ENCODE measurements at regions not wholly inside any gene's neighbourhood (a gene's known extent, or its start where the extent isn't known, plus 50 kb on each side); places are given as distances from the start of the nearest gene placed in this dataset.
"Not testable (repeated sequence)": the region's sequence is repeated elsewhere in the genome, so short reads cannot be mapped to it uniquely, and the experiment has no call there.

DNA sequence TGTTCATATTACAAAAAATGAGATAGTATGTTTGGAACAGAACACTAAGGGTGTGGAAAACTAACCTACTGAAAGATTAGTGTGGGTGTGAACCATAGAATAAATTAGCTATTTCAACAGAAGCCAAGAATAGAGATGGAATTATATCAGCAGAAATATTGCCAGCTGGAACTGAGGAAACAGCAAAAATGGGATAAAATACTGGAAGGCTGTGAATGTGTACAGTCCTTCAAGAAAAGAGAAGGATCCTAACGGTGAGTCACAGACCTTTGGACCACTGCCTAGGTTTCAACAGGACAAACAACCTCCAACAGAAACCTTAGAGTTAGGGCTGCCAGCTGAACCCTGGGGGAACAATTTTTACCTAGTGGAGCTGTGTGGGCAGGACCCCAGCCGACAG lies 395.0 kb downstream of the ZWINT start:
- DNase-seq = no peak
- intact Hi-C loops (cut with DNase I) = no loop called here

DNA sequence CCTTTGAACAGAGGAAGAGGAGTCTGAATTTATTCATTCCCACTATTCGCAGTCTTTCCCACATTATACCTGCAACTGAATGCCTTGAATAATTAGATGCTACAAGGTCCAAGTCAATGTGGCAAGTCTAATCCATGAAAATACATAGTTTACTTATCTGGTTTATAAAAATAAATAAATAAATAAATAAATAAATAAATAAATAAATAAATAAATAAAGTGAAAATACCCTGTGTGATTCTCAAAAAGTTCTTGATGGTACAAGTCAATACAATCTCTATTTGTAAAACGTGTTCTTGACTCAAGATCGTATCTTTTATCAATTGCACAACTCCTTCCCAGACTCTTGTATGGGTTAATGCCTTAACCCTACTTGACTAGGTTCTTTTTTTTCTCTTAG lies 417.7 kb downstream of the ZWINT start:
- no peak for DNase-seq
- intact Hi-C loops (cut with DNase I) = no loop called here

DNA sequence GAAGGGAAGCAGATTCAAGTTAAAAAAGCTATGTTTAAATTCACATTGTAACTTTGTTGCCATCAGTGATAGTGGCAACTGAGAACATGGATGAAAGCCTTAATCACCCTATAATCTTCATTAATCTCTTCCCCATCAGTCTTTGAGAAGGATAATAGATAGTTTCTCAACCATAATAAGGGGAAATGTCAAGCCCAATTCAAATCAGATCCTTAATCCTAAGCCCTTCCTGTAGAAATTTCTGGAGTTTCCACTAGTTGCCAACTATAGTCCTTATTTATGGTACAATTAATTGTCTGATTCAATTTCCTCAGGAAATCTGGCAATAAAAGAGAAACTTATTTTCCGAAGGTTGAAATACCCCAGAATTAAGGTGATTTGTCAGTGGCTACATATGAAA lies 431.8 kb downstream of the ZWINT start:
- intact Hi-C loops (cut with DNase I) = no loop called here
- no peak for DNase-seq

DNA sequence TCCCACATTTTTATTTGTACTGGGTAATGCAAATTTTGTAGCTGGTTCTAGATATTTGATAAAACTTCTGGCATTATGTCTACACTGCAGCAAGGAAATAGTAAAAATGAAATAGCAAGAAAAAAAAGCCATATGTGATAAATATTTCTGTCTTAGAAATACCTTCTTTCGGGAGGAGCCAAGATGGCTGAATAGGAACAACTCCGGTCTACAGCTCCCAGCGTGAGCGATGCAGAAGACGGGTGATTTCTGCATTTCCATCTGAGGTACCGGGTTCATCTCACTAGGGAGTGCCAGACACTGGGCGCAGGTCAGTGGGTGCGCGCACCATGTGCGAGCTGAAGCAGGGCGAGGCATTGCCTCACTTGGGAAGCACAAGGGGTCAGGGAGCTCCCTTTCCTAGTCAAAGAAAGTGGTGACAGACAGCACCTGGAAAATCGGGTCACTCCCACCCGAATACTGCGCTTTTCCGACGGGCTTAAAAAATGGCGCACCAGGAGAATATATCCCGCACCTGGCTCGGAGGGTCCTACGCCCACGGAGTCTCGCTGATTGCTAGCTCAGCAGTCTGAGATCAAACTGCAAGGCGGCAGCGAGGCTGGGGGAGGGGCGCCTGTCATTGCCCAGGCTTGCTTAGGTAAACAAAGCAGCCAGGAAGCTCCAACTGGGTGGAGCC lies 461.4 kb downstream of the ZWINT start:
- DNase-seq; intact Hi-C loops (cut with DNase I): not testable (repeated sequence)

DNA sequence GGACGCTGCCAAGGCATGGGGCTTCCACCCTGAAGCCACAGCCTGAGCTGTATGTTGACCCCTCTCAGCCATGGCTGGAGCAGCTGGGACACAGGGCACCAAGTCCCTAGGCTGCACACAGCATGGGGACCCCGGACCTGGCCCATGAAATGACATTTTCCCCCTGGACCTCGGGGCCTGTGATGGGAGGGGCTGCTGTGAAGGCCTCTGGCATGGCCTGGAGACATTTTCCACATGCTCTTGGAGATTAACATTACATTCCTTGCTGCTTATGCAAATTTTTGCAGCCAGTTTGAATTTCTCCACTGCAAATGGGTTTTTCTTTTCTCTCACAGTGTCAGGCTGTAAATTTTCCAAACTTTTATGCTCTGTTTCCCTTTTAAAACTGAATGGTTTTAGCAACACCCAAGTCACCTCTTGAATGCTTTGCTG lies 463.6 kb downstream of the ZWINT start:
- intact Hi-C loops (cut with DNase I) = no loop called here
- DNase-seq = peak in 1 of 10 donors; percentile 36

DNA sequence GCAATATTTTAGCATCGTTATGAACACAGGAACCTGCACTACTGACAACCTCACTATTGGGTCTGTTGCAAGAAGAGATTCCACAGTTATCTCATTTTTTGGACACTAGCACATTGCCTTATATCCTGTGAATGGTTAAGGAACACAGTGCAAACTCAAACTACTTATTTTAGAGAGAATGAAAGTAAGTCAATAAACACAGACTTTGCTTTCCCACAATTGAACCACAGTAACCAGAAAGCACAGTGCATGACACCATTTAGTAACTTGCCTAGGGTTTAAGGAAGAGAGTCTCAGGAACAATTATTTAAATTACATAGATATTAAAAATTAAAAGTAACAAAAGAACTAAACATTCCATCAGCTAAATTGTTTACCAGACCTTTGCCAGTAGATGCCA lies 468.8 kb downstream of the ZWINT start:
- intact Hi-C loops (cut with DNase I) = no loop called here
- DNase-seq = no peak

DNA sequence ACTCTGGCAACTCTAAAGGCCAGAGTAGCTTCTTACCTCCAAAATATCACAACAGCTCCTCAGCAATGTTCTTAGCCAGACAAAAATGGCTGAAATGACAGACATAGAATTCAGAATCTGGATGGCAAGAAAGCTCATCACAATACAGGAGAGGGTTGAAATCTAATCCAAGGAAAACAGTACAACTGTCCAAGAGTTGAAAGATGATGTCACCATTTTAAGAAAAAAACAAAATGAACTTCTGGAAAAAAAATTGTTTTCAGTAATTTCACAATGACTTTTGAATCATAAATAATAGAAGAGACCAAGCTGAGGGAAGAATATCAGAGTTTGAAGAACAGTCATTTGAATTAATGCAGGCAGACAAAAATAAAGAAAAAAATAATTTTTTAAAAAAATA lies 479.5 kb downstream of the ZWINT start:
- DNase-seq = no peak
- intact Hi-C loops (cut with DNase I) = no loop called here

DNA sequence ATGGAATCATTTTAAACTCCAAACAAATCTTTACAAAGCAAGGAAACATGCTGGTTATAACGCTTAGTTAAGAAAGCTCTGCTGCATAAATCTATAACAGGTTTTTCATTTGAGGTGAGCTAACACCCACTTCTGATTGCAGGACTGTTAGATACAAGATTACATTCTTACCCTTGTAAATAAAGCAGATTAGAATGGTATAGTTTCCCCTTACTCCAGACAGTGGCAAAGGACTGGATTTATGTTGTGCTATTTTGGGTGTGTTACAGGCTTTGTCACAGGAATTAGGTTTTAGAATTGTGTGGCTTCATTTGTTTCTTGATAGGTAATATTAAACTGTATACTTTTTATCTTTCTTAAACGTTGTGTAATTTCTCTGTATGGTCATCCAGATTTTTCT lies 487.6 kb downstream of the ZWINT start:
- no peak for DNase-seq
- intact Hi-C loops (cut with DNase I) = no loop called here

DNA sequence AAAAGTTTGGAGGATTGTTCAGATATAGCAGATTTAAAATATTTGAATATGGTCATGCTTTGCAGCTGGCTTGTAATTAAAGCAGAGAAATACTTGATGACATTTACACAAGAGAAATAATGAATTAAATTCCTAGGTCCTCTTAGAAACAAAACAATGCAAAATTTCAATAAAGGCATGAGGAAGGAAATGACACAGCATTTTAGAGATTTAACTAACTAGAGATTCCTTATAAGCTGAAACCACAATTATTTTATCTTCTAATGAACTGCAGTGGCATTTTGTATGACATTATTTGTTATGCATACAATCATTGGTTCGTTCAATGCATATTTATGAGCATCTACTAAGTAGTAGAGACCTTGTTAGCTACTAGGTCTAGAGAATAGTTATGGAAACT lies 490.9 kb downstream of the ZWINT start:
- DNase-seq = no peak
- intact Hi-C loops (cut with DNase I) = no loop called here

DNA sequence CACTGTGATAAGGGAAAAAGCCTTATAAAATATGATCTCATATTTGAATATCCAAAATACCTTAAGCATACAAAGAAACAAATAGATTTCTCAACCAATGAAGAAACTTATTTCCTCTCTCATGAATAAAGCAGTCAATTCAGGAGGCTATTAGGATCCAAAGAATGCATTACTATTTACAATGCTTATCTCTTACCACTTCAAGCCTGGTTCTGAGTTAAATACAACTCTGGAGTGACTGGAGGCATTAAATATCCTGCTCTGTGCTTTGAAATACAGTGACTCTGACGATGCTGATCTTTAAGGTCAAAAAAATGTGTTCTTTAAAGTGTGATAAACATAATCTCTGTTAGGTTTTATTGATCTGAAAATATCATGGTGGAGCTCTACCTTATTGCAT lies 493.2 kb downstream of the ZWINT start:
- DNase-seq = no peak
- intact Hi-C loops (cut with DNase I) = no loop called here

DNA sequence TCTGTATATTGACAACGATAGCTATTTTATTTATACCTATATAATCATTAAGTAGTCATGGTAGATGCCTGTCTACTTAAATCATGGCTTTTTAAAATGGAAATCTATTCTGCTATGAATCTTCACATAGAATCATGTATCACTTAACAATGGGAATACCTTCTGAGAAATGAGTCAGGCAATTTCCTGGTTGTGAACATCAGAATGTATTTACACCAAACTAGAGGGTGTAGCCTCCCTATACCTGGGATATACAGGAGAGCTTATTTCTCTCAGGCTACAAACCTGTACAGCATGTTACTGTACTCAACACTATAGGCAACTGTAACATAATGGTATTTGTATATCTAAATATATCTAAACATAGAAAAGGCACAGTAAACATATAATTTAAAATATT lies 502.3 kb downstream of the ZWINT start:
- intact Hi-C loops (cut with DNase I) = no loop called here
- DNase-seq = no peak

DNA sequence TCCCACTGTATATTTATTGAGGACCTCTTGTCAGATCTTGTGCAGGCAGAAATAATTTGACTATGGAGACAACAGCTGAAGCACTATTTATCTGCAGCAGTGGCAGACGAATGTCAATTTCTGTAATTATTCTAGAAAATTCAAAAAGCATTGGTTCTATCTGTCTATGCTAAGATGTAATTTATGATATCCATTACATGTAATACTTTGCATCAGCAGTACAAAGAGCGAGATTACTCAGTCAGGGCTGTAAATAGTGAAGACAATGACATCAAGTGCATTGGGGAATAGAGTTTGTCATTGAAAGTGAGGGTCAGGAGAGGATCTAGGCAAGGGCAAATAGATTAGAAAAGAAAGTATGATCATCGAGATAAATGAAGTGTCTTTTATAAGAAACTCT lies 508.2 kb downstream of the ZWINT start:
- no peak for DNase-seq
- intact Hi-C loops (cut with DNase I) = no loop called here

DNA sequence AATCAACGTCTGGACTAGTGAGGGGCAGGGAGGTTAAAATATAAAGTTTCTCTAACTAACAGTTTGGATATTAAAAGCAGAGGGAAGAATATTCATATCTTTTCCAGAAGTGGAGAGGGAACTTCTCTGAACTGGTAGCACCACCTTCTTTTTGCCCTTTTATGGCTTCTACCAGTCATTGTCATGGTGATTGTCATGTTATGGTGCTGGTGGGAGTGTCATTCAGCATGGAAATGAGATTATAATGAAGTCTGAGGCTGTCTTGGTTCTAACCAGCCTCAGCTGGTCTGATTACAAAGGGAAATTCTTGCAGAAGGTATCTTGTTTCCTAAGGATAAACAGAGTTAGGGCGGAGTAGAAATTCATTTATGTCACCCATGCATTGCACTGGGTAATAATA lies 523.8 kb downstream of the ZWINT start:
- no peak for DNase-seq
- intact Hi-C loops (cut with DNase I) = no loop called here

DNA sequence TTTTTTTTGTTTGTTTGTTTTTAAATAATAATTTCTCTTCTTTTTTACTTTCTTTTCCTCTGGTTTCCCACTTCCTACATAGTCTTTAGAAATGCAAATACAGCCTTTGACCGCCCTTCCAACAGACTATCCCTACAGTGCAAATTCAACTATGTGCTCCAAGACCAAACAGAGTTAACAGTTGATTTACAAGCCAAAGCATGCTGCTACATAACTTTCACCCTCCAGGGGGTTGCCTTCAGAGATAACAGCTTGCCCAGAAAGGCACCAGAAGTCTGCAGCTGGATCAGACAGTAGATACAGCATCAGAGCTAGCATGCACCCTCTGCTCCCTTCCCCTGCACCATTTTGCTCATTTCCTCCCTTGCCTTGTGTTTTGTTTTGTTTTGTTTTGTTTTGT lies 539.0 kb downstream of the ZWINT start:
- intact Hi-C loops (cut with DNase I) = no loop called here
- DNase-seq = no peak

DNA sequence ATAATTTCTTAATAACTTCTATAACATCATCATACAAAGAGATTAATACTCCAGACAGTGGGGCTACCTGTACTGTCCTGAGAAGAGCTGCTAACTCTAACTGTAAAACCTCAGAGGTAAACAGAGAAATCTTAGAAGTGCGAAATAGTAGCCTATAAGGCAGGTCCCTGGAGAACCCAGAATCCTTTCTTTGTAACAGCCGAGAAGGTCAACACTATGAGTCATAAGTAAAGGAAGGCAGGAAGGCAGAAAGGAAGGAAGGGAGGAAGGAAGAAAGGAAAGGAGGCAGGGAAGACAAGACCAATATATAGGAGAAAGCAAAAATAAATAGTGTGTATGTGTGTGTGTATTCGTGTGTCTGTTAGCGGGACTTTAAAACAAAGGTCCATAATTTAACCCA lies 540.6 kb downstream of the ZWINT start:
- intact Hi-C loops (cut with DNase I) = no loop called here
- DNase-seq = no peak

DNA sequence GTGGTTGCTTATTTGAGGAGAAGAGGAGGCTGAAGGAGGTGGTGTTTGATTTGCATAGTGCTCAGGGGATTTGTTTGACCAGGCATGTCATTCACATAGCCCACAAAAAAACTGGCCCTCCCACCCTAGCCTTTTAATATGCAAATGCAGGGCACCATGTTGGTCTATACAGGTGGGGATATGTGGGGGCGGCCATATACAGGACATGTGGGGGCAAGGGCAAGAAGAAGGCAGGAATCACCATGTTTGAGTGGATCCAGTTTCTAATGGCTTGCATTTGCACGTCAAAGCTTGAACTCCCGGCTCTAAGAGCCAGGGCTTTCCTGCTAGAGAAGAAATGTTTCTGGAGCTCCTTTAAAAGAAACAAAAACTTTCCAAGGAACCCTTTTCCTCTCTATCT lies 541.0 kb downstream of the ZWINT start:
- intact Hi-C loops (cut with DNase I) = no loop called here
- no peak for DNase-seq

DNA sequence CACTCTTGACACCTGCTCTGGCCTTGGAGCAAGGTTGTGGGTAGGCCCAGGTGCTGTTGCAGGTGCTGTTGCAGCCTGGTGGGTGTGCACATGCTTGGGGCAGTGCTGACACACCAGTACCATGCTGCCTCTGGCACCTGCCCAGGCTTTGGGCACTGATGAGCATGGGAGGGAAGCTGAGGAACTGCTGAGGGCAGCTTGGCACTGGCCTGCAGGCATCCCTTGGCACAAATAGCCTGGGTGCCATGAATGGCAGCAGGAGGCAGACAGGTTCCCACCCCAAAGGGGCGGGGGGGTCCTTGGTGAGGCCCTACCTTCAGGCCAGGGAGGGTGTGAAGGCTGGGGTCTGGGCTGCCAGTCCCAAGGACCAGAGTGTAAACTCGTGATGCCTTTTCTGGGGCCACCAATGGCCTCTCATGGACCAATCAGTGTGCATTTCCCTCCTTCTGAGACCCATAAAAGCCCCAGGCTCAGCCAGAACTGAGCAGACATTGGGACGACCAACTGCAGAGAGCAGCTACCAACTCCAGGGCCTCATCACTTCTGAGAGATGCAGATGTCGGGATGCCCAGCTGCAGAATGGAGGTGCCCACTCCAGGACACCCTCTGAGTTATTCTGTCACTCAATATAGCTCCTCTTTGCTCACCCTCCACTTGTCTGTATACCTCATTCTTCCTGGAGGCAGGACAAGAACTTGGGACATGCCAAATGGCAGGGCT lies 547.4 kb downstream of the ZWINT start:
- intact Hi-C loops (cut with DNase I) = no loop called here
- DNase-seq = peak in 3 of 10 donors; percentile 17 to 59 (median 50)

DNA sequence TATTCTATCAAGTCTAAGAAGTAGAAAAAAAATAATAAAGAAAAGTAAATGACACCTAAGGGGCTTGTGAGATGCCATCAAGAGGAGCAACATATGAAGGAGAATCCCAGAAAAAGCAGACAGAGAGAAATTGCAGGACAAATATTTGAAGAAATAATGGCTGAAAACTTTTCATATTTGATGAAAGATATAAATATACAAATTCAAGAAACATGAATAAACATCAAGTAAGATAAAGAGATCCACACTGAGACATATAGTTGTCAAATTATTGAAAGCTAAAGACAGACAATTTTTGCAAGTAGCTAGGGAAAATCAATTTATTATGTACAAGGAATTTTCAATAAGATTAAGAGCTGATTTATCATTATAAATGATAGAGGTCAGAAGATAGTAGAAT lies 558.0 kb downstream of the ZWINT start:
- intact Hi-C loops (cut with DNase I) = no loop called here
- DNase-seq = no peak

DNA sequence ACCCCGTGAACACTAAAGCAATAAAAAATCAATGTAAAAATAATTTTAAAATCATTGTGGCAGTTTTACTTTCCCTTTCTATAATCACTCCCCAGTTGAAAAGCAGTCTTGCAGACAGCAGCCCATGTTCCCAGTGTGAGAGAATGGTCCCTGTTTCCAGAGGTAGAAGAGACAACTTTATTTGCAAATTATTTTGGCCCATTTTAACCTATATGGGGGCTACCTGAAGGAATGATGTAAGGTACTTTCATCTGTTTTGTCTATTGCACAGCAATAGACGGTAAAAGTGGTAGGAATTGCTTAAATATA lies 559.8 kb downstream of the ZWINT start:
- intact Hi-C loops (cut with DNase I) = no loop called here
- DNase-seq = no peak

DNA sequence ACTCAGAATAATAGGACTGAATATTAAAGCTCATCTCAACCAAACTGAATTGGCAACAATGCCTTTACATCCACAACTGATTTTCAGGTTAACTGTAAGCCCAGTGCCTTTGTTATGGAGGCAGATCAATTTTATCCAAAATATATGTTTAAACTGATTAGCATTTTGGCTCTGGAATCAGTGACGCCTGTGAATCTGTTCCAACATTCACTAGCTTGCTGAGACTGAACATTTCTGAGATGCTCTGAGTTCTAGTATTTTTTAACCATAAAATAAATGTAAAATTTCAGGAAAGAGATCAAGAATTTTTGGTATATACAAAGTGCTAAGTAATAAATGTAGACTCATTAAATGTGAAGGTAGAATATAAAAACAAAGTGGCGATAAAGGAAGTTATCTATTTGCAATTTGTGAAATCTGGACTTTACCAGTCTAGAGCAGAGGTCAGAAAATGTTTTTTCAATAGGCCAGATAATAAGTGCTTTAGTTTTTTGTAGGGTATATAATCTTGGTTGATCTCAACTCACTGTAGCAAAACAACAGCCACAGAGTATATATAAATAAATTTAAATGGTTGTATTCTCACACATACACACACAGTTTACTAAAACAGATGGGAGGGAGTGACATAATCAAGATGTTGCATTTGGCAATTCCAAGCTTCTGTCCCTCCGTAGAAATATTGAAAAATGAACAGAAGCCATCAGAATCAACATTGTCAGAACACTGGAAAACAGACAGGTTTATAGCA lies 560.3 kb downstream of the ZWINT start:
- intact Hi-C loops (cut with DNase I) = no loop called here

DNA sequence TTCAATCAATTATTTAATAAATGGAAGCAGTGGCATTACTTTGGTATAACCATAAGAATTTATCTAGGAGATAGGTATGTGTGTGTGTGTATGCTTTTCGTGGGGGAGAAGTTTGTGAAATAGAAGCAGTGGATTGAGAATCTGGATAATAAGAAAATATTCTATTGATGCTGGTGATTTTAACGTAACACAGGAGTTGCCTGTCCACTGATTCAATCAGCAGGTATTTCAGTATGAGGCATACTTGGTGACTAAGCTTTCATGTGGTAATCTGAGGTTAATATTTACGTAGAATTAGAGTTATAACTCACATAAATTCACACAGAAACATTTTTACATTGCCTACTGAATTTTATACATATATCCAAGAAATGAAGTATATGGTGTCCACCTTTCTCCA lies 568.0 kb downstream of the ZWINT start:
- intact Hi-C loops (cut with DNase I) = no loop called here
- no peak for DNase-seq

More for the DNA sequence above, 560.3 kb downstream of the ZWINT start:
- DNase-seq = no peak

DNA sequence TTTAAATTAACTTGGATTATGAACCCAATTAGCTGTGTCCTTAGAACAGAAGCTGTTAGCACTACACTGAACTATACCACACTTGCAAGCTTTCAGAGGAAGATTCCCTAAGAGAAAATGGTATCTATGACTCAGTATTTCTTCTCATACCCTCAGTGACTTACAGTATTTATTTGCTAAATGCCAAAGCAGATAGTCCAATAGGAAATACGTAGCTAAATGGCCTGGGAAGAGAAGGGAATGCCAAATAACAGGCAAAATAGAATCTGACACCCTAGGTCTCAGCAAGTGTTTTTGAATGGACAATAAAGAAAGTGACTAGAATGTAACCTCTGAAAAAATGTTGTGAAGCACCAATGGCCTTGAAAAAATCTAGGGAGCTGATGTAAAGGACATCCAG lies 570.8 kb downstream of the ZWINT start:
- DNase-seq; intact Hi-C loops (cut with DNase I): not testable (repeated sequence)

Data from posterior cingulate gyrus (tissue), 11 donors.